H4 (cell line): ENCODE measurements at regions not wholly inside any gene's neighbourhood (a gene's known extent, or its start where the extent isn't known, plus 50 kb on each side); places are given as distances from the start of the nearest gene placed in this dataset.

Experiments used
- DNase-seq: peaks from one replicate; pipeline ENCODE4 v3.0.0-alpha.2; 2015; ENCODE audit warnings: low spot score

DNA sequence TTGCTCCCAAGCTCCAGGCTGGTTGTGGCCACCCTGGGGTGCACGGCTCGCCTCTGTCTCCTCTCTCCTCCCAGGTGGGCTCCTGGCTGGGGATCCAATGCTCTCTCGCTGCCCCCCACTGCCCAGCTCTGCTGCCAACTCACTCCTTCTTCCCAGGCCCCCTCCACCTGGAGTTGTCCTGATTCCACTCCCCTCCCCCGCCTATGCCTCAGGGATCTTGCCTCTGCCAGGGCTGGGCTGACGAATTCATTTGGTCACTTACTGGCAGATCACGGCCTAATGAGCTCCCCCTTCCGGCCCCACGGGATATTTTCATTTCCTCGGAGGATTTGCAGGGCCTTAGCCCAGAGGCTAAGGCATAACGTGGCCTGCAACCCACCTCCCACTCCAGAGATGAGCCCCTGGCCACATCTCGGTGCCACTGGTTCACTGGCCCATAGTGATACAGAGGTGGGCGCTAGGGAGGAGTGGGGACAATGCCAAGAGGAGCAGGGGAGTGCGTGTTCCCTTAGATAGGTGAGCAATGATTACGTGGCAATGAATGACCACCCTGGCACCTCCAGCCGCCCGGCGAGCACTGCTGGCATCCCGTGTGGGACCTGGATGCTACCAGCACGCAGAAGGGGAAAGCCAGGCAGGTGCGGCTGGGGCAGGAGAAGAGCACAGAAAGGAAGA lies 344.6 kb upstream of the SHH start:
- DNase-seq = peak; percentile 21

DNA sequence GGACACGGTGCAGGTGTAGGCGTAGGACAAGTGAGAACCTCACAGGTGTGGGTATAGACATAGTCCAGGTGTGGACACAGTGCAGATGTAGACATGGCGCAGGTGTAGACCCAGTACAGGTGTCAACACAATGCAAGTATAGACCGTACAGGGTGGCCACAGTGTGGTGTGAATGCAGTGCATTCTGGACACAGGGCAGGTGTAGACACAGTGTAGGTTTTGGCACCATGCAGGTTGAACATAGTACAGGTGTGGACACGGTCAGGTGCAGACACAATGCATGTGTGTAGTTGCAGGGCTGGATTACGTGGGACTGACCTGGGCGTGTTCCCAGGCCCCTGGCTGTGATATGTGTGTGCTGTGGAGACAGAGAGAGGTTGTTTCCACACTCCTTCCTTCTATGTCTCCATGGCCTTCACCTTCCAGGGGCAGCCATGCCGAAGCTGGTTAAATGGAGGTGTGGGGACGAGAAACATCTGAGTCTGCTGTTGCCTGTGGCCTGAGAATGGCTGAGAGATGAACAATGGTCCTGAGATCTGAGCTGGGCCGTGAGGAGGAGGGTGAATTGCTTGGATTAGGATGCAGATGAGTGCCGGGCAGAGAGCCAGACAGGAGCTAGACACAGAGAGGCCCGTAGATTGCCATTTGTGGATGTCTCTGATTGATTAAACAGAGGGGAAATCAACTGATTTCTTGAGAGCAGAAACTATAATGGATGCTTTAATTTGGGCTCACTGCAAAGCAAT lies 343.9 kb upstream of the SHH start:
- no peak for DNase-seq

DNA sequence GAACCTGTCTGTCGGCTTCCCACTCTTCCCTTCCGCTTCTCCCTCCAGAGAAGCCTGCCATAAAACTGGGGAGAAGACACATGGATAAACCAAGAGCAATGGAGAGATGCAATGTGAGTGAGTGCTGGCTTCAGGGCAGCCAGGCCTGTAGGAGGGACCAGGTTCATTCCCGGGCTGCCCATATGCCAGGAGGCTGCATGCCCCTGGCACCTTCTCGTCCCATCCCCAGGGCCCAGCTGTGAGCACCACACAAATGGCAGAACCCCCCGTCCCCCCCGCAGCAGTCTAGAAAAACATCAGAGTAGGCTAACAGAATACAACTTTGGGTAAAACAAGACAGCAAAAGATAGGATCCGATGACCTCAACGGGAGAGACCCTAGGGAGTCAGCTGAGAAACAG lies 341.3 kb upstream of the SHH start:
- DNase-seq = no peak

DNA sequence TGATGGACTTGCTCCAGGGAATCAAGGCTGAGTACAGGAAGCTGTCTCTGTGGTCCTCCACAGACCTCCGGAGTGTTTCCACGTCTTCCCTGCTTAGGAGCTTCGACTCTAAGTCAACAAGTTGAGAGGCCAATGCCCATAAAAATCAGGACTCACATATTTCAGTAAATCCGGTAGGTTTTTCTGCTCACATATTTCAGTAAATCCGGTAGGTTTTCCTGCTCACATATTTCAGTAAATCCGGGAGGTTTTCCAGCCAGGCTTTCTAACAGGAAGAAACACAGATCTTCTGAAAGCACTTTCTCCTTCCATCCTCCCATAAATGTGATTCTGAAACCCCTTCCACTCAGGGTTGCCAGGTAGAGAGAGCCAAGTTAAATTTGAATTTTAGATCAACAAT lies 340.1 kb upstream of the SHH start:
- DNase-seq = no peak

DNA sequence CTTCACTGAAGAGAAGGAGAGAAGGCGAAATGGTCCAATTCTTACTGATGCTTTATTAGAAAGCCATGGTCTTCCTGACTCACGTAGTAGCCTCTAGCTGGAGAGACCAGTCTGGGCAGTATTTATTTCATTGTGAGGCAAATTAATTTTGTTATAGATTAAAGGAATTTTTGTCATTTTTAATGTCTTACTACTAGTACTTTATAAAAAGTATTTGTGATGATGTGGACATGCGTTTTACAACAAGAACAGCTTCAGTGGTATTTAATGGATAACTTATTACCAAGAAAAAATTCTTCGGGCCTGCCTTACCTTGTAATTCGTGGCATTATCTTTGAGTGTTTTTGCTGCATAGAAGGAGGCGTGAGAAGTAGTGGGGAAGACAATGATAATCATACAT lies 339.4 kb upstream of the SHH start:
- no peak for DNase-seq

DNA sequence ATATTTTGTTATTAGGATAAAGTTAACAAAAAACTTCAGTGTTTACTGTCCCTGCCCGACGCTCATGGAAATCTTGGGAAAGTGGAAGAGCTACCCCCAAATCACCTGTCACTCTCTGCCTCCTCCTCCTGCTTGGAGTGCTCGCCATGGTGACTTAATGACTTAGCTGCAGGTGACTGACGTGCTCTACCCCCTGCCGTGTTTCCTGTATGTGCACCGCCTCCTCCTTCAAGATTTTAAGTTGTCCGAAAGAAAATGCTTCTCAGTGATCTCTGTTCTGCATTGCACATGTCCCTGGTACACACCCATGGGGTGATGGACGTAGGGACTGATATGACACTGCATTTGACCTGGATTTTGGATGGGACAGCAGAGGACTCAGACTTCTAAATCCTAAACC lies 338.8 kb upstream of the SHH start:
- DNase-seq = no peak

DNA sequence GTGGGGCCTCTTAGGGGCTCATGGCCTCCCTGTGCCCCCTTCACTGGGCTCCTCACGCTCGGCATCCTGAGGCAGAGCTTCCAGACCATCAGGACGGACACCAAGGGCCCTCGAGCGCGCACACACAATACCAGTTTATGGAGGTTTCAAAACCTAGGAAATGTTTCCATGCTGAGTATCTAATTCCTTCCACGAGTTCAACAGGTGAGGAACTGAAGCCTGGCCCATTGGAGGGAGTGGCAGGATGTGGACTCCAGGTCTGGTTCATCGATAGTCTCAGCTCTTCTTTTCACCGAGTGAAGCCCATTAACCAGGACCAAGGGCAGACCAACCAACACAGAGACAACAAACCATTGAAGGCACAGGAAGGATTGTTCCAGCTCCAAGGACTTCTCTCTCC lies 336.7 kb upstream of the SHH start:
- DNase-seq = no peak

DNA sequence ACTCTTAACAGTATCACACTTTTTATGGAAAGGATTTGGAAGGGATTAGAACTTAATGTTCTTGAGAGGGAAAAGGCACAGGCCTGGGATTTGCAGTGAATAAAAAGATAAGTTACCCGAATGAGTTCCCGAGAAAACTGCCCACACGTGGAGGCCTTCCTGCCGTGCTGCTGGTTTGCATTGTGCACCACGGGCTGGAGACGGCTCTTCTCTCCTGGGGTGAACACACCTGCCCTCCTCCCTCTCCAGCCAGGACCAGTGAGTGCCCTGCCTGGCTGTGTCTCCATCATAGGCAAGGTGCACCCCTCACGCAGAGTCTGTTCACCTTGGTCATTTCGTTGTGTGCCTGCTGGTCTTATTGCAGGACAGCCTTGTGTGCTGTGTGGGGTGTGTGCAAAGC lies 336.3 kb upstream of the SHH start:
- no peak for DNase-seq

DNA sequence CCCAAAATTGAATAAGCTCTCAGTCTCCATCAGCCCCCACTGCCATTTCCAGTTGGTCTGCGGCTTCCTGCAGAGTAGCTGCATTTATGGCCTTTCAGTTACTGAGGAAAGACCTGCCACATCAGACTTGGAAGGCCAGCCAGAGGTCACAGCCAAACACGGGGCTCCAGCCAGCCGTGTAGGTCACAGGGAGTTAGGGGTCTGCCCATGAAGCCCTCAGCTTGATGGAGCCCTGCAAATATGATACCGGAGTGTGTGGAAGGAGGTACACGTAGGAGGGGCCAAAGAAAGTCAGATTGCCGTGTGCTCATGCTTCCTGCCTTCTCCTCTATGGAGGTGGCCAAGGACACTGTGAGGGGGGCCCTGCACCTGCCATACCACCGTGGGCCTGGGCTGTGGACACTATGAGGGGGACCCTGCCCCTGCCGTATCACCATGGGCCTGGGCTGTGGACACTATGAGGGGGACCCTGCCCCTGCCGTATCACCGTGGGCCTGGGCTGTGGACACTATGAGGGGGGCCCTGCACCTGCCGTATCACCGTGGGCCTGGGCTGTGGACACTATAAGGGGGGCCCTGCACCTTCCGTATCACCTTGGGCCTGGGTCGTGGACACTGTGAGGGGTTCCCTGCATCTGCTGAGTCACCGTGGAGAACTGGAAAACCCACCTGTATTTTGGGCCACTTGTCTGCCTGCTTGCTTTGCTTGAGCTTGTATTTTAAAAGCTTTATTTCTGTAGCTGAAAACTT lies 335.7 kb upstream of the SHH start:
- DNase-seq = no peak

DNA sequence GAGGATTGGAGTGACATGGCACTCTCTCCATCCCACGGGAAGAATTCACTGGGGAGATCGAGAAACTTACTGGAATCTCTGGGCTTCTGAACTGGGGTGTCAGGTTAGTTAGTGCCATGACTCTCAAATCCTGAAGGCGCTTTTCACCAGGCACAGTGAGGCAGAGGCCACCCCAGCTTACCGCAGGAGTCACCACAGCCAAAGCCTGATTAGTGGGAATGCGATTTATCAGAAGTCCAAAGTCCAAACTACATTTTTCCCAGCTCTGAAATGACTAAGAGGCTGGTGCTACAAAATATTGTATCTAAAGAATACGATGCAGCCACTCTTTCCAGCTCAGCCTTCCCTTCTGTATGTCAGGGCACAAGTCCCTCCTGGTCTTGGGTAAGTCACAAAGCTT lies 334.8 kb upstream of the SHH start:
- no peak for DNase-seq

DNA sequence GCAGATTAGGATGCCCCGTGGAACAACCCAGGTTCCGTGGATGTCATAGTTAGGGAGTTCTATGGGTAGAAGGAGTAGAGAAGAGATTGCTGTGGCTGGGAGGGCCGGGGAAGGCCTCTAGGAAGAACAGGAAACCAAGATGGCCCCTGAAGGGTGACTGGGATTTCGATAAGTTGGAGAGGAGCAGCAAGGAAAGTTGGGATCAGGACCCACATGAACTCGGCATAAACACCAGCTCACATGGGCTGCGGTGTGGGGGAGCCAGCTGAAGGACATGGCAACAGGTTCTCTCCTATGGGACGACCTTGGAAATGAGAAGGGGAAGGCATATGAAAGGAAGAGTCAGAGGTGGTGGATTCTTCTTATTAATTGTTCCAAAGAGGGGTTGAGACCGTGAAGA lies 333.7 kb upstream of the SHH start:
- DNase-seq = no peak

DNA sequence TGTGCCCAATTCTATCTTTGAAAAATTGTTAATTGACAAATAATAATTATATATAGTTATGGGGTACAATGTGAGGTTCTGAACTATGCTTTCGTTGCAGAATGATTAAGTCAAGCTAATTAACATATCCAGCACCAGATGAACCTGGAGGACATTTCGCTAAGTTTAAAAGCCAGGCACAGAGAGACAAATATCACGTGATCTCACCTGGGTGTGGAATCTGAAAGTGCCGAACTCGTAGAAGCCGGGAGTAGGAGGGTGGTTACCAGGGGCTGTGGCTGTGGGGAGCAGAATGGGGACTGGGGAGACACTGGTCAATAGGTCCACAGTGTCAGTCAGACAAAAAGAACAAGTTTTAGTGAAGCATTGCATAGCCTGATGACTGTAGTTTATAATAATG lies 332.9 kb upstream of the SHH start:
- DNase-seq = no peak

DNA sequence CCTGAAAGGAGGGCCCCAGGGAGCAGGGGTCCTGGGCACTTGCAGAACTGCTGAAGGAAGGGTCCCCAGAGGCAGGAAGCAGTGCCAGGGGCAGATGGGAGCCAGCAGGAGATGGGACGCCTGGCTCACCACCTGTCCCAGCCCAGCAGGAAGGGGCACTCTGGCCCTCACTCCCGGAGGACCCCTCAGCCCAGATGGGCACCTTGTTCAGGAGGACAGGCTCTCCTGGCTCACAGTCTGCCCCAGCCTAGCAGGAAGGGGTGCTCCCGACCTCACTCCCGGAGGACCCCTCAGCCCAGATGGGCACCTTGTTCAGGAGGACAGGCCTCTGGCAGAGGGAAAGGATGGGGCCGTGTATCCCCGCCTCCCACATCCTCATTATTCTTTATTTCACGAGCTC lies 331.4 kb upstream of the SHH start:
- no peak for DNase-seq

DNA sequence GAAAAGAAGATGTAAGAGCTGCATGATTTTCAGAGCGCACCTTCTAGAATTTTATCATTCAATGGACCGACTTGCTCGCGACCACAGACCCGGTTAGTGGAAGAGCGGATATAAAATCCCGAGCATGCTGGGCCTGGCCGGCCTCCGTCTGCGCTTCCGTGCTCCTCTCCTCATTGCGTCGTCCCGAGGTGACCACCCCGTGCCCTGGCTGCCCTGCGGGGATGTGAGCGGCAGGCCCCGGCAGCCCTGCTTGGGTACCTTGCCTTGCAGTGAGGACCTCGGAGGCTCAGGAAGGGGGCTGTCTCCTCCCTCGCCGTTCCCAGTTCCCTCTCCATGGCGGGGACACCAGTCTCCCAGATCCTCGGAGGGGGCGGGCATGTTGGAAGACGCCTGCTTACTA lies 330.9 kb upstream of the SHH start:
- no peak for DNase-seq

DNA sequence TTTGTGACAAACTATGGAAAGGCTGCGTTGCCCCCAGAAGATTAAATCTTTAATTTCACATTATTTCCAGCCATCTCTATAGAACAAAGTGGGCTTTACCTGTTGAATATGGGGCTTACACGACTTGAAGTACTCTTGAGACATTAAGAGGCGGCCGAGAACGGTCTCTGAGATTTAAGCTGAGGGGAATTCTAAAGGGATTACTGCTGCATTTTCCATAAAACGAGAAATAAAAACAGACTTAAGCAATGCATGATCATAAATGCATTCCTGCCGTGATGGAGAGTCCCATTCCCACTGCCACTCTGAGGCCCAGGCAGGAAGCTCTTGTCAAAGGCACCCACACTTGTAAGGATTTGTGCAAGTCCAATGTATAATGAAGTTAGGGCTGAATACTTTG lies 329.7 kb upstream of the SHH start:
- no peak for DNase-seq

DNA sequence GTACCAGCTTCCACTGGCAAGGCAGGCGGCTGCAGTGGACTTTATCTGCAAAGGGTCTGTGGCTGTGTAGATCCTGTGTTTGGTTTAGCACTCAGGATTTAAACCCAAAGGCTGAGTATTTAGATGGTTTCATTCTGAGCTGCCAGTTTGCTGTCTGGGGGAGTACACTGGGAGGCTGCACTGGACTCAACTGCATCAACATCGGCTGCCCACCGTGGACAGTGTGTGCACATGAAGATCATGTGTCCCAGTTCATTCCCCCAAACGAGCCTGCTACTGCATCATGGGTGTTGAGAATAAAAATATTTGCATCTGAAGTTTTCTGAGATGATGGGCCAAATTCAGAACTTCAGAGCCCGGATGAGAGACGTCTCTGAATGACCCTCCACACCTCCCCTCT lies 328.6 kb upstream of the SHH start:
- DNase-seq = no peak

DNA sequence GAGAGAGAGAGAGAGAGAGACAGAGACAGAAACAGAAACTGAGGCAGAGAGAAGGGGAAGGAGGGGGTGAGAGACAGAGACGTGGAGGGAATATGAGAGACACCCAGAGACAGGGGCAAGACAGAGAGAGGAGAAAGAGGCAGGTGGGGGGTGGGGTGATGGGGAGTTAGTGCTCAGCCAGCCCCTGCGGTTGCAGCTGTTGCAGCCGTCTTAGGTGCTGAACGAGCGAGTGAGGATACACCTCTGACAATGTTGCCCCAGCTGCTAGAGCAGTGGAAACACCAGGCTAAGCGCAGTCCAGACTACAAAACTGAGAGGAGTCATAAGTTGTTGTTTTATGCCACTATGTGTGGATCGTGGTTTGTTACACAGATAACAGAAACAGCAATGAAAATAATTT lies 328.2 kb upstream of the SHH start:
- no peak for DNase-seq

DNA sequence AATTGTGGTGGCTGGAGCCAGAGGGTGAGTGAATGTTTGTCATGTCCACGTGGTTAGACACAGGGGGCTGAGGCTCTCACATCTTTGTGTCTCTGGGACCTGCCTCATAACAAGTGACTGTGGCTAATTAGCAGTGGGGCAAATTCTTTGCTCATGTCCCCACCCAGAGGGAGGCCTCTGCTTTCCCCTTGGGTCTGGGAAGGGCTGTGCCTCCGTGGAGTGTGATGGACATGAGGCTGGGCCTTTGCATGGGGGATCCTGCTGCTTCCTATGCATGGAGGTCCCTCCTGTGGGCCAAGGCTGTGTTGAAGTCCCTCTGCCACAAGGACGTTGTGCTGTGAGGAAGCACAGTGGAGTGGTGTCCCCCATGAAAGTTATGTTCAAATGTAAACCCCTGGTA lies 327.4 kb upstream of the SHH start:
- no peak for DNase-seq

DNA sequence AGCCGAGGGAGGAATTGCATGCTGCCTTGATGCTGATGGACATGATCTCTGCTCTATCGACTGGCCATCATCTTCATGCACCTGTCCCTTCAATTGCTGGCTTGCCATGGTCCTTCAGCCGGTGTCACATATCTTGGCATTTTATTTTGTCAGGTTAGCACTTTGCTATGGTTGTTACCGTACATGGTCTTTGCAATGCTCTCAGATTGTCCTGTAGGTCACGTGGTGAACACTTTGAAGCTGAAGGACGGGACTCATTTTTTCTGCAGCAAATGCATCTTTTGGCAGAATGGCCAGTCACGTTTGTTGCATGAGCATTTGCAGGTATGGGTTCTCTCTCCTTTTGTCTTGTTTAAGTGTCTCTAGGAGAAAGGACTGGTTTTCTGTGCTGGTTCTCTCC lies 326.8 kb upstream of the SHH start:
- no peak for DNase-seq

DNA sequence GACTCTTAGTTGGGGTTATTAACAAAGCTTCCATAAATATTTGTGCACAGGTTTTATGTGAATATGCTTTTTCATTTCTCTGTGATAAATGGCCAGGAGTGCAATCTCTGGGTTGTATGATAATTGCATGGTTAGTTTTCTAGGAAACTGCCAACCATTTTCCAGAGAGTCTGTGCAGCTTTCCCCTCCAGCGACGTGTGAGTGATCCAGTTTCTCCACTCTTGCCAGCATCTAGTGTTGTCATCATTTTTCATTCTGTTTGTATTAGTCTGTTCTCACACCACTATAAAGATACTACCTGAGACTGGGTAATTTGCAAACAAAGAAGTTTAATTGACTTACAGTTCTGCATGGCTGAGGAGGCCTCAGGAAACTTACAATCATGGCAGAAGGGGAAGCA lies 319.6 kb upstream of the SHH start:
- DNase-seq = no peak

DNA sequence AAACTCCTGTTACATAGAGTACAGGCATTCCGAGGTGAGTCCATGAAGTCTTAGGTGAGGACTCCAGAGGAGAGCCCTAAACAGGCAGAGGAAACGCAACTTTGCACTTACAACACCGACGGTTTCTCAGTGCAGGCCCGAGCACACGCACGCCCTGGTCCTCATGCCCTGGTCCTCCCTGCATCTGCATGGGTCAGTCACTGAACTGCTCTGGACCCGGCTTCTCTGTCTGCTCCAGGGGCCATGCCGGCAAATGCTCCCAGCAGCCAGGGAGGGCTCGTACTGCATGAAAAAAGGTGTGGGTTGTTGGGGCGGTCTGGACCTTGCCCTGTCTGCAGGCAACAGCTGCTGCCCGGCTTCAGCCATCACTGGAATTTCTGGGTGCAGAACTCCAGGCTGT lies 317.3 kb upstream of the SHH start:
- no peak for DNase-seq

DNA sequence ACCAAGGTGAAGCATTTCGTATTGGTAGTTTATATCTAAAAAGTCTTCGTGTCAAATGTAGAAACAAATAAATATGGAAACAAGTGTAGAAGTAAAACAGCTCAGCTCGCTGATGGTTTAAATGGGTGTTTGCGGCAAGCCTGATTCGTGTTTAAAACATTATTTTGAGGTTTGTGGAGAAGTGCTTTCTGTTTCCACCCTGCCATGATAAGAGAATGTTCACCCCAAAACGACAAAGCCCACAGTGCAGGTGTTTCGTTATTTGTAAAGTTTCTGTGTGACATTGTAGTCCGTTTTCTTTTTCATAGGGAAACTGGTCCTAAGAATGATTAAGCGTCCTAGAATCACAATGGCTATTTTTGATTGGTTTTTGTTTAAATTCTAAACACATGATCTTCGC lies 316.2 kb upstream of the SHH start:
- no peak for DNase-seq
